Type B pancreatic cell (in vitro differentiated cells): ENCODE measurements at regions not wholly inside any gene's neighbourhood (a gene's known extent, or its start where the extent isn't known, plus 50 kb on each side); places are given as distances from the start of the nearest gene placed in this dataset.

Experiments used
- DNase-seq: peaks from one replicate; pipeline ENCODE4 v3.0.0; 2021; ENCODE audit warnings: mixed read lengths; ENCODE audit not compliant: unreplicated experiment; ENCODE audit errors: extremely low spot score
- H3K27ac Mint-ChIP-seq: 2 replicates; pipeline ENCODE4 v1.8.0; 2021; ENCODE audit warnings: mild to moderate bottlenecking, mixed read lengths
- H3K27me3 Mint-ChIP-seq: 2 replicates; pipeline ENCODE4 v1.8.0; 2021; ENCODE audit warnings: mixed read lengths
- H3K36me3 Mint-ChIP-seq: 2 replicates; pipeline ENCODE4 v1.8.0; 2021; ENCODE audit warnings: mixed read lengths
- H3K4me1 Mint-ChIP-seq: one replicate; pipeline ENCODE4 v1.8.0; 2021; ENCODE audit warnings: mixed read lengths; ENCODE audit not compliant: unreplicated experiment
- H3K4me3 Mint-ChIP-seq: 2 replicates; pipeline ENCODE4 v1.8.0; 2021; ENCODE audit warnings: mild to moderate bottlenecking, mixed read lengths
- H3K9me3 Mint-ChIP-seq: 2 replicates; pipeline ENCODE4 v1.8.0; 2021; ENCODE audit warnings: mixed read lengths
- TF ChIP-seq, protein P1 (sequence below): fragments of 200-600 bp; sonication (generic); conservative IDR thresholded peaks from 2 replicates; pipeline ENCODE4 v1.5.0; 2021; ENCODE audit warnings: antibody characterized with exemption, mild to moderate bottlenecking

DNA sequence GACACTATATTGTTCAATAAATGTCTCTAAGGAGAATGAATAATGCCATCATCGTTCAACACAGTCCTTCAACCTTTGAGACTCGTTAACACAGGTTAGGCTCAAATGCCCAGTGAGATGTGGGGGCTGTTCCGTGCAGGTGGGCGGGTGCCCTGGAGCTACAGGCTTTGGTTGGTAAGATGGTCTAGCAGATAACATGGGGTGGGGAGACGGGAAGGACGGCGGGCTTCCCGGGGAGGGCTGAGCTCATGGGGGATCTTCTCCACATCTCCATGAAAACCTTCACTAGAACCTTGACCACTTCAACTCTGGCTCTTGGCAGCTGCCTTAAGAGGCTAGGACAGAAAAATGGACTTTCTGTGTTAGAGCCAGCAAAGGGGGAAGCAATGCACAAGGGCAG is 134.1 kb upstream of the TCERG1L start:
- Mint-ChIP-seq H3K4me3 (no peak overlapping the region), H3K36me3 (no peaks in the 10 kb centered on the region), H3K4me1 (peaks cover 4% of the 10 kb centered on the region), H3K27me3 (peaks cover 35% of the 10 kb centered on the region), H3K27ac (no peak overlapping the region), H3K9me3 (no peaks in the 10 kb centered on the region)
- peak; percentile 50 for DNase-seq
- TF ChIP-seq, protein P1, sequence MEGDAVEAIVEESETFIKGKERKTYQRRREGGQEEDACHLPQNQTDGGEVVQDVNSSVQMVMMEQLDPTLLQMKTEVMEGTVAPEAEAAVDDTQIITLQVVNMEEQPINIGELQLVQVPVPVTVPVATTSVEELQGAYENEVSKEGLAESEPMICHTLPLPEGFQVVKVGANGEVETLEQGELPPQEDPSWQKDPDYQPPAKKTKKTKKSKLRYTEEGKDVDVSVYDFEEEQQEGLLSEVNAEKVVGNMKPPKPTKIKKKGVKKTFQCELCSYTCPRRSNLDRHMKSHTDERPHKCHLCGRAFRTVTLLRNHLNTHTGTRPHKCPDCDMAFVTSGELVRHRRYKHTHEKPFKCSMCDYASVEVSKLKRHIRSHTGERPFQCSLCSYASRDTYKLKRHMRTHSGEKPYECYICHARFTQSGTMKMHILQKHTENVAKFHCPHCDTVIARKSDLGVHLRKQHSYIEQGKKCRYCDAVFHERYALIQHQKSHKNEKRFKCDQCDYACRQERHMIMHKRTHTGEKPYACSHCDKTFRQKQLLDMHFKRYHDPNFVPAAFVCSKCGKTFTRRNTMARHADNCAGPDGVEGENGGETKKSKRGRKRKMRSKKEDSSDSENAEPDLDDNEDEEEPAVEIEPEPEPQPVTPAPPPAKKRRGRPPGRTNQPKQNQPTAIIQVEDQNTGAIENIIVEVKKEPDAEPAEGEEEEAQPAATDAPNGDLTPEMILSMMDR, result no peak

DNA sequence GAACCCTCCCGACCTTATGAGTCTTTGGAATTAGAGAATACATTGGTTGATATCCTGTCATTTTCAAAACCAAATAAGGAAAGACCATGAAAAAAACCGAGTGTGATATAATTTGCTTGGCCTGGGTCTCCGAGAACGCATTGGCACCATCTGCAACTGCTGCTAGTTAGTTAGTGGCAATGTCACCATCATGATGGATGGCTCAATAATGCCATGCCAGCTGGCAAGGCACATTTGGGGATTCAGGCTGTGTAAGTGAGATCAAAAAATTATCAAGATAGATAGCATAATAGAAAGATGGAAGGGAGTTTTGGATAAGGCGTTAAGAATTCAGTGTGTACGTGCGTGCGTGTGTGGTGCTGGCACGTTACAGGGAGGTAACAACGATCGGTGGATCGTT is 134.7 kb upstream of the TCERG1L start:
- DNase-seq, result no peak
- TF ChIP-seq, protein P1, result no peak
- H3K27me3 Mint-ChIP-seq, result peaks cover 31% of the 10 kb centered on the region
- H3K4me3 Mint-ChIP-seq, result no peak overlapping the region
- H3K27ac Mint-ChIP-seq, result no peak overlapping the region
- no peaks in the 10 kb centered on the region for H3K9me3 Mint-ChIP-seq
- H3K36me3 Mint-ChIP-seq, result no peaks in the 10 kb centered on the region
- H3K4me1 Mint-ChIP-seq, result peaks cover 4% of the 10 kb centered on the region

DNA sequence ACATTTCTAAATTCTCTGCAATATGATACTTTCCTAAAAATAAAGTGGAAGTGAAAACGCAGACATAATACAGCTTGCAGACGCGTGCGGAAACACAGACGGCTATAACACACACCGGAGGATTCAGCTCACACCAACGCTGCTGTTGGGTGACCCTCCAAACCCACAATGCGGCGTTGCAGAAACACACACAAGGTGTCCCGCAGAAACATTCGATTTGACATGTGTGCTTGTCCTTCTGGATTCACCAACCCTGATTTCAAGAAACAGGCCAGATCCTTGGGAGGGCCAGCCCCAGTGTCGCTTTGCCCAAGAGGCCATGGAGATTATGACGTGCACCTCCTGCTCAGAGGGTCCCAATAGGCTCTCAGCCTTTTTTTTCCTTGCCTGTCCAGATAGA is 136.7 kb upstream of the TCERG1L start:
- DNase-seq, result no peak
- Mint-ChIP-seq H3K27me3 (peaks cover 33% of the 10 kb centered on the region), H3K27ac (no peak overlapping the region), H3K4me1 (peaks cover 15% of the 10 kb centered on the region), H3K4me3 (no peak overlapping the region), H3K9me3 (no peaks in the 10 kb centered on the region), H3K36me3 (no peaks in the 10 kb centered on the region)
- TF ChIP-seq, protein P1, result no peak

DNA sequence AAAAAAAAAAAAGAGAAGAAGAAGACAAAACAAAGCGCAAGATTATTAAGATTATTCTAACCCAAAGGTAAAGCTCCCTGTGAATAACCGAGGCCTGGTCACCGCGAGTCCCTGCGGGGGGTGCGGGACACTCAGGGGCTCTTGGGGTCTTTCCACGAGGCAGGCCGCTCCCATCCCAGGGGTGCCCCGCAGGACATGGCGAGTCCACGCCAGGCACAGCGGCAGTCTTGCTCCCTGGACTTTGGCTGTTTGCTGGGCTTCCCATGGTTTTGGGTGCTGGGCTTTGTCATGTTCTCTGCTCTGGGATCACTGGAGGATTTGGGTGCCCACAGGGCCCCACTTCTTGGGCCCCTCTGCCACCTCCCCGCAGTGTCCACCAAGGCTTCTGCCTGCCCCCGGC is 137.4 kb upstream of the TCERG1L start:
- peaks cover 17% of the 10 kb centered on the region for H3K4me1 Mint-ChIP-seq
- DNase-seq, result no peak
- no peaks in the 10 kb centered on the region for H3K9me3 Mint-ChIP-seq
- no peak overlapping the region for H3K4me3 Mint-ChIP-seq
- peaks cover 34% of the 10 kb centered on the region for H3K27me3 Mint-ChIP-seq
- H3K36me3 Mint-ChIP-seq, result no peaks in the 10 kb centered on the region
- H3K27ac Mint-ChIP-seq, result no peak overlapping the region
- TF ChIP-seq, protein P1, result no peak

DNA sequence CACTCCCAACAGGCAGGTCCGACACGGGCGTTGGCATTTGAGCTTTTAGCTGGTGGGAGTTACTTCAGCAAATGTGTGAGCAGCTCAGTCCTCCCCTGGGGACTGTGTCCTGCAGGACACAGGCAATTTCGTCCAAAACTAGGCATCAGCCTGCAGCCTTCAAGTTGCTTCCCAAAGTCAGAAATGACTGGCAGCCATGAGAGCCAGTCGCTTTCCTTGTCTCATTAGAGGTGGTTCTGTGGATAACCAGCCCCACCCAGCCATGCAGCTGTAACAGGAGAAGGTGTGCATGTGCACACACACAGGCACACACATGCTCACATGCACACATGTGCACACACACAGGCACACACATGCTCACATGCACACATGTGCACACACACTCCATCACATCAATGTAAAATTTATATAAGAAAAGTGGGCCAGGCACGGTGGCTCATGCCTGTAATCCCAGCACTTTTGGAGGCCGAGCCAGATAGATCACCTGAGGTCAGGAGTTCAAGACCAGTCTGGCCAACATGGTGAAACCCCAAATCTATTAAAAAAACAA is 138.8 kb upstream of the TCERG1L start:
- Mint-ChIP-seq H3K4me3 (no peak overlapping the region), H3K4me1 (peaks cover 25% of the 10 kb centered on the region), H3K27ac (no peak overlapping the region), H3K27me3 (peaks cover 32% of the 10 kb centered on the region), H3K9me3 (no peaks in the 10 kb centered on the region), H3K36me3 (no peaks in the 10 kb centered on the region)
- TF ChIP-seq, protein P1, result no peak
- DNase-seq, result no peak
